Cerebellar cortex (tissue), 1 donor: ENCODE measurements at regions not wholly inside any gene's neighbourhood (a gene's known extent, or its start where the extent isn't known, plus 50 kb on each side); places are given as distances from the start of the nearest gene placed in this dataset.

Experiments used
- DNase-seq: peaks from one replicate; pipeline ENCODE4 v3.0.0-alpha.2; 2015; ENCODE audit warnings: low spot score

- no peak for DNase-seq
Measured at GRCh38 chr16:17802571-17802970, 331.8 kb upstream of the XYLT1 start.

- no peak for DNase-seq
Measured at GRCh38 chr16:17801068-17801467, 330.3 kb upstream of the XYLT1 start.

GRCh38 chr16:17798716-17799115 lies 328.0 kb upstream of the XYLT1 start:
- no peak for DNase-seq

GRCh38 chr16:17793354-17793753 lies 322.6 kb upstream of the XYLT1 start:
- no peak for DNase-seq

- DNase-seq, result no peak
Measured at GRCh38 chr16:17784073-17784472, 313.3 kb upstream of the XYLT1 start.

GRCh38 chr16:17780181-17780580 lies 309.4 kb upstream of the XYLT1 start:
- DNase-seq, result no peak

- no peak for DNase-seq
Measured at GRCh38 chr16:17777408-17777863, 306.7 kb upstream of the XYLT1 start.

- peak; percentile 1 for DNase-seq
Measured at GRCh38 chr16:17776888-17777287, 306.1 kb upstream of the XYLT1 start.

- DNase-seq, result no peak
Measured at GRCh38 chr16:17776465-17776864, 305.7 kb upstream of the XYLT1 start.

- DNase-seq, result no peak
Measured at GRCh38 chr16:17775061-17775460, 304.3 kb upstream of the XYLT1 start.

- peak; percentile 2 for DNase-seq
Measured at GRCh38 chr16:17773698-17774101, 302.9 kb upstream of the XYLT1 start.

GRCh38 chr16:17770104-17770503 lies 299.3 kb upstream of the XYLT1 start:
- no peak for DNase-seq

- no peak for DNase-seq
Measured at GRCh38 chr16:17769065-17769464, 298.3 kb upstream of the XYLT1 start.

- DNase-seq, result no peak
Measured at GRCh38 chr16:17768257-17768656, 297.5 kb upstream of the XYLT1 start.

GRCh38 chr16:17766012-17766411 lies 295.3 kb upstream of the XYLT1 start:
- no peak for DNase-seq

GRCh38 chr16:17759451-17760390 lies 289.0 kb upstream of the XYLT1 start:
- no peak for DNase-seq

GRCh38 chr16:17757808-17758207 lies 287.0 kb upstream of the XYLT1 start:
- DNase-seq, result no peak

GRCh38 chr16:17755158-17755557 lies 284.4 kb upstream of the XYLT1 start:
- no peak for DNase-seq

- no peak for DNase-seq
Measured at GRCh38 chr16:17753434-17753833, 282.7 kb upstream of the XYLT1 start.

- no peak for DNase-seq
Measured at GRCh38 chr16:17749706-17750105, 278.9 kb upstream of the XYLT1 start.

GRCh38 chr16:17748044-17748719 lies 277.4 kb upstream of the XYLT1 start:
- DNase-seq, result no peak

GRCh38 chr16:17747081-17747756 lies 276.5 kb upstream of the XYLT1 start:
- no peak for DNase-seq
